H9 (cell line): ENCODE measurements at regions not wholly inside any gene's neighbourhood (a gene's known extent, or its start where the extent isn't known, plus 50 kb on each side); places are given as distances from the start of the nearest gene placed in this dataset.

Source experiments
- DNase-seq: peaks from one replicate; pipeline ENCODE4 v3.0.0-alpha.2; 2017
- H2AFZ ChIP-seq: one replicate; pipeline ENCODE4 v1.6.1; 2013; ENCODE audit warnings: mild to moderate bottlenecking, low read length, control low read depth, moderate library complexity
- H2AK5ac ChIP-seq: 2 replicates; pipeline ENCODE4 v1.6.1; 2013; ENCODE audit warnings: low read length, control low read depth, mixed read lengths; ENCODE audit not compliant: insufficient read length
- H2BK120ac ChIP-seq: one replicate; pipeline ENCODE4 v1.6.1; 2013; ENCODE audit warnings: low read depth, mild to moderate bottlenecking, low read length, control low read depth, inconsistent platforms; ENCODE audit not compliant: poor library complexity, severe bottlenecking
- H2BK12ac ChIP-seq: 2 replicates; pipeline ENCODE4 v1.6.1; 2013; ENCODE audit warnings: low read length, control low read depth, mixed read lengths, low read depth; ENCODE audit not compliant: insufficient read length
- H2BK15ac ChIP-seq: 2 replicates; pipeline ENCODE4 v1.6.1; 2013; ENCODE audit warnings: low read depth, low read length, control low read depth
- H2BK20ac ChIP-seq: one replicate; pipeline ENCODE4 v1.6.1; 2013; ENCODE audit warnings: low read depth, mild to moderate bottlenecking, low read length, control low read depth, inconsistent platforms; ENCODE audit not compliant: poor library complexity, severe bottlenecking
- H2BK5ac ChIP-seq: 2 replicates; pipeline ENCODE4 v1.6.1; 2013; ENCODE audit warnings: low read length, control low read depth, mixed read lengths; ENCODE audit not compliant: insufficient read length
- H3K14ac ChIP-seq: 2 replicates; pipeline ENCODE4 v1.6.1; 2013; ENCODE audit warnings: low read length, control low read depth; ENCODE audit not compliant: insufficient read depth
- H3K18ac ChIP-seq: 2 replicates; pipeline ENCODE4 v1.6.1; 2013; ENCODE audit warnings: low read depth, mild to moderate bottlenecking, mixed read lengths, low read length, control low read depth; ENCODE audit not compliant: insufficient read length
- H3K23ac ChIP-seq: 2 replicates; pipeline ENCODE4 v1.6.1; 2013; ENCODE audit warnings: low read length, control low read depth, mixed read lengths, low read depth; ENCODE audit not compliant: insufficient read length
- H3K23me2 ChIP-seq: 2 replicates; pipeline ENCODE4 v1.6.1; 2013; ENCODE audit warnings: low read depth, mild to moderate bottlenecking, mixed read lengths, low read length, control low read depth; ENCODE audit not compliant: insufficient read length, poor library complexity, severe bottlenecking
- H3K27ac ChIP-seq: 2 replicates; pipeline ENCODE4 v1.5.1; 2013; ENCODE audit warnings: low read length, control low read depth, mixed read lengths, low read depth; ENCODE audit not compliant: insufficient read length
- H3K27me3 ChIP-seq: 2 replicates; pipeline ENCODE4 v1.6.1; 2013; ENCODE audit warnings: low read length, control low read depth, inconsistent platforms; ENCODE audit not compliant: insufficient read depth
- H3K4ac ChIP-seq: 2 replicates; pipeline ENCODE4 v1.6.1; 2013; ENCODE audit warnings: low read depth, mild to moderate bottlenecking, control low read depth, inconsistent platforms, low read length, moderate library complexity
- H3K4me1 ChIP-seq: 2 replicates; pipeline ENCODE4 v1.6.1; 2013; ENCODE audit warnings: low read length, control low read depth, inconsistent platforms; ENCODE audit not compliant: insufficient read depth
- H3K4me2 ChIP-seq: 2 replicates; pipeline ENCODE4 v1.6.1; 2013; ENCODE audit warnings: low read length, control low read depth, mixed read lengths; ENCODE audit not compliant: insufficient read length, insufficient read depth
- H3K56ac ChIP-seq: 2 replicates; pipeline ENCODE4 v1.6.1; 2013; ENCODE audit warnings: low read depth, mild to moderate bottlenecking, mixed read lengths, low read length, control low read depth; ENCODE audit not compliant: insufficient read length
- H3K79me1 ChIP-seq: 2 replicates; pipeline ENCODE4 v1.6.1; 2013; ENCODE audit warnings: low read depth, mild to moderate bottlenecking, moderate library complexity, low read length, control low read depth, inconsistent platforms; ENCODE audit not compliant: insufficient read depth, poor library complexity, severe bottlenecking
- H3K79me2 ChIP-seq: 2 replicates; pipeline ENCODE4 v1.6.1; 2013; ENCODE audit warnings: low read length, control low read depth, inconsistent platforms; ENCODE audit not compliant: insufficient read depth
- H3K9ac ChIP-seq: 2 replicates; pipeline ENCODE4 v1.6.1; 2013; ENCODE audit warnings: low read length, control low read depth, mixed read lengths; ENCODE audit not compliant: insufficient read length; ENCODE audit errors: extremely low read depth
- H3K9me3 ChIP-seq: one replicate; pipeline ENCODE4 v1.6.1; 2013; ENCODE audit warnings: low read depth, low read length, inconsistent platforms; ENCODE audit not compliant: control insufficient read depth
- H3T11ph ChIP-seq: one replicate; pipeline ENCODE4 v1.6.1; 2013; ENCODE audit warnings: mild to moderate bottlenecking, low read length, control low read depth, inconsistent platforms
- H4K20me1 ChIP-seq: one replicate; pipeline ENCODE4 v1.6.1; 2013; ENCODE audit not compliant: control insufficient read depth, insufficient read length, insufficient read depth
- H4K5ac ChIP-seq: 2 replicates; pipeline ENCODE4 v1.6.1; 2013; ENCODE audit warnings: low read depth, mild to moderate bottlenecking, mixed read lengths, low read length, control low read depth; ENCODE audit not compliant: insufficient read length
- H4K8ac ChIP-seq: replicated peaks from 2 replicates; pipeline ENCODE4 v1.6.1; 2013; ENCODE audit warnings: low read length, control low read depth, mixed read lengths, low read depth; ENCODE audit not compliant: insufficient read length
- H4K91ac ChIP-seq: 2 replicates; pipeline ENCODE4 v1.6.1; 2013; ENCODE audit warnings: low read depth, mild to moderate bottlenecking, moderate library complexity, mixed read lengths, low read length, control low read depth; ENCODE audit not compliant: insufficient read length
- H3K27ac Mint-ChIP-seq, 3 experiments: 2 replicates in 2 of 3; 3 replicates in 1 of 3; pipeline ENCODE4 v1.8.0; 2020 to 2021; ENCODE audit warnings: mixed read lengths in 3 of 3, mild to moderate bottlenecking in 1 of 3, moderate library complexity in 1 of 3
- H3K27me3 Mint-ChIP-seq: 2 replicates; pipeline ENCODE4 v1.8.0; 2021; ENCODE audit warnings: low read depth, mild to moderate bottlenecking, moderate library complexity, mixed read lengths
- H3K36me3 Mint-ChIP-seq, 3 experiments: 2 replicates in 2 of 3; 3 replicates in 1 of 3; pipeline ENCODE4 v1.8.0; 2020 to 2021; ENCODE audit warnings: low read depth in 3 of 3, mixed read lengths in 3 of 3; ENCODE audit not compliant: insufficient read depth in 1 of 3
- H3K4me1 Mint-ChIP-seq, 2 experiments: 2 replicates each; pipeline ENCODE4 v1.8.0; 2020; ENCODE audit warnings: mixed read lengths in 2 of 2
- H3K4me3 Mint-ChIP-seq, 2 experiments: 2 replicates in 1 of 2; 3 replicates in 1 of 2; pipeline ENCODE4 v1.8.0; 2020 to 2021; ENCODE audit warnings: mild to moderate bottlenecking in 2 of 2, mixed read lengths in 2 of 2, moderate library complexity in 1 of 2
- H3K9me3 Mint-ChIP-seq, 2 experiments: 2 replicates in 1 of 2; 3 replicates in 1 of 2; pipeline ENCODE4 v1.8.0; 2020; ENCODE audit warnings: mild to moderate bottlenecking in 2 of 2, mixed read lengths in 2 of 2, moderate library complexity in 1 of 2
- WGBS: extraction: QIAGEN DNeasy Blood & Tissue Kit; methylation state at CpG from one replicate; pipeline ENCODE4 v1.1.7; 2013; ENCODE audit warnings: missing lambda C conversion rate, low lambda C conversion rate, mixed read lengths; ENCODE audit not compliant: insufficient read length; ENCODE audit errors: extremely low coverage; 5-methylcytosine and 5-hydroxymethylcytosine counted together
- TF ChIP-seq, protein P1 (sequence below): fragments of 200-600 bp; sonication (generic); conservative IDR thresholded peaks from 3 replicates; pipeline ENCODE4 v1.8.0; 2021; ENCODE audit warnings: antibody characterized with exemption, mild to moderate bottlenecking

DNA sequence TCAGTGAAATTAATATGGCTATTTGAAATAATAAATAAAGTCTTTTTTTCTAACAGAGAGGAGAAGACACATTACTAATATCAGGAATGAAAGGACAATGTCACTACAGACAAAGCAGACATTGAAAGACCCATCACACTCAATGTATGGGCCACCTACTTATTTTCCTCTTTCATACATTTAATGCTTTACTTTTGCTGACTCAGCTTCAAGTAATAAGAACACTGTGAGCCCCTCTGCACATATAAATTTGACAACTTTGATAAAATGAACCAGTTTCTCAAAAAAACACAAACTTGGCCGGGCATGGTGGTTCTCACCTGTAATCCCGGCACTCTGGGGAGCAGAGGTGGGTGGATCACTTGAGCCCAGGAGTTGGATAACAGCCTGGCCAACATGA, 664.2 kb upstream of the COBL start:
- no peak overlapping the region for H3K27ac ChIP-seq
- H4K5ac ChIP-seq = no peak overlapping the region
- H3K4me3 Mint-ChIP-seq = no peak overlapping the region
- no peak overlapping the region for H2AFZ ChIP-seq
- no peak overlapping the region for H3K27ac Mint-ChIP-seq
- H3K9me3 Mint-ChIP-seq = no peaks in the 10 kb centered on the region
- no peak overlapping the region for H4K91ac ChIP-seq
- H3K79me1 ChIP-seq = no peaks in the 10 kb centered on the region
- WGBS = no CpG with 5 or more reads among the region's 2 CpGs
- H3K36me3 Mint-ChIP-seq = peaks cover 0 to 2% (median 0%) of the 10 kb centered on the region in 3 experiments; a peak in 2 of 7 replicates
- no peak overlapping the region for H2BK20ac ChIP-seq
- H3K14ac ChIP-seq = no peak overlapping the region
- no peaks in the 10 kb centered on the region for H3K79me2 ChIP-seq
- no peak overlapping the region for H2AK5ac ChIP-seq
- no peak overlapping the region for H2BK15ac ChIP-seq
- no peak overlapping the region for H3K56ac ChIP-seq
- H2BK120ac ChIP-seq = no peak overlapping the region
- no peak overlapping the region for H3K23ac ChIP-seq
- H2BK5ac ChIP-seq = no peak overlapping the region
- no peak overlapping the region for H3K9ac ChIP-seq
- no peaks in the 10 kb centered on the region for H3K23me2 ChIP-seq
- no peak for DNase-seq
- H2BK12ac ChIP-seq = no peak overlapping the region
- peaks cover 6 to 11% of the 10 kb centered on the region in 2 experiments for H3K4me1 Mint-ChIP-seq
- TF ChIP-seq, protein P1, sequence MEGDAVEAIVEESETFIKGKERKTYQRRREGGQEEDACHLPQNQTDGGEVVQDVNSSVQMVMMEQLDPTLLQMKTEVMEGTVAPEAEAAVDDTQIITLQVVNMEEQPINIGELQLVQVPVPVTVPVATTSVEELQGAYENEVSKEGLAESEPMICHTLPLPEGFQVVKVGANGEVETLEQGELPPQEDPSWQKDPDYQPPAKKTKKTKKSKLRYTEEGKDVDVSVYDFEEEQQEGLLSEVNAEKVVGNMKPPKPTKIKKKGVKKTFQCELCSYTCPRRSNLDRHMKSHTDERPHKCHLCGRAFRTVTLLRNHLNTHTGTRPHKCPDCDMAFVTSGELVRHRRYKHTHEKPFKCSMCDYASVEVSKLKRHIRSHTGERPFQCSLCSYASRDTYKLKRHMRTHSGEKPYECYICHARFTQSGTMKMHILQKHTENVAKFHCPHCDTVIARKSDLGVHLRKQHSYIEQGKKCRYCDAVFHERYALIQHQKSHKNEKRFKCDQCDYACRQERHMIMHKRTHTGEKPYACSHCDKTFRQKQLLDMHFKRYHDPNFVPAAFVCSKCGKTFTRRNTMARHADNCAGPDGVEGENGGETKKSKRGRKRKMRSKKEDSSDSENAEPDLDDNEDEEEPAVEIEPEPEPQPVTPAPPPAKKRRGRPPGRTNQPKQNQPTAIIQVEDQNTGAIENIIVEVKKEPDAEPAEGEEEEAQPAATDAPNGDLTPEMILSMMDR = no peak
- H3K27me3 Mint-ChIP-seq = no peaks in the 10 kb centered on the region
- H3T11ph ChIP-seq = no peak overlapping the region
- H3K27me3 ChIP-seq = no peaks in the 10 kb centered on the region
- H3K4me2 ChIP-seq = no peak overlapping the region
- no peaks in the 10 kb centered on the region for H4K20me1 ChIP-seq
- no peak overlapping the region for H4K8ac ChIP-seq
- H3K9me3 ChIP-seq = no peaks in the 10 kb centered on the region
- H3K4ac ChIP-seq = no peak overlapping the region
- no peaks in the 10 kb centered on the region for H3K4me1 ChIP-seq
- H3K18ac ChIP-seq = no peak overlapping the region
